ENCODE measurements at regions not wholly inside any gene's neighbourhood (a gene's known extent, or its start where the extent isn't known, plus 50 kb on each side); places are given as distances from the start of the nearest gene placed in this dataset.
A peak's percentile ranks its signal among the peaks of the same experiment; 100 is the strongest.

DNA sequence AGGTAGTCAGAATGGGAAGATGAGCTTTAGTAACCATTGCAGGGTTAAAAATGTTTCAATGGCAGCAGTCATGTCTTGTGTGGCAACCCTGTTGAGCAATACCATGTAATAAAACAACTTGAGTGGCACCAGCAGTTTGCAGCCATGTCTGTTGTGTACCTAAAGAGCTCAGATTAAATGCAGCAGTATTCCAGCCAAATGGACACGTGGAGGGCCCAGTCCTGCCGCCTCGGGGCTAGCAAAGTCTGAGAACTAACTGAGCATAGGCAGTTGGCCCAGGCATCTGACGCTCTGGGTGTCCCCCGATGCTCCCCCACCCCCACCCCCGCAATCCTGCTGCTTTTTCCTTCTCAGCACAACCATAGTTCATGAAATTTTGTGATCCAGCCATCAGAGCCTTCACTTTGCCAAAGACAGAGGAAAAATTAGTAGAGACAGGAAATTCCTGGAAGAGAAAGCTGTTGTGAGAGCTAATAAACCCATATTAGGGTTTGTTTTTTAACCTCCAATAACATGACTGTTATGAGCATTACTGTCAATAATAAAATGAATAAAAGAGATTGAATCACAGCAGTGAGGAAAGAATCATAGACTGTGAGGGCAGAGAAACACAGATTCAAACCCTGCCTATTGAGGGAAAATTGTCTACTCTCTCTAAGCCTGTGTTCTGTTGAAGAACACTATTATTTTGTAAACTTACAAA is 220.6 kb upstream of the RHOBTB1 start:
- H3K9me3 ChIP-seq (ENCODE audit: low read length) = 0 out of 2 replicates have a peak, but pooled peaks cover 8% of the 10 kb centered on the region
- H3K27me3 ChIP-seq (ENCODE audit: control insufficient read depth in 1 of 2, insufficient read depth in 2 of 2, low read length in 2 of 2) = no peaks in the 10 kb centered on the region
- H3K79me2 ChIP-seq (ENCODE audit: insufficient read depth, low read length) = no peaks in the 10 kb centered on the region
- no peak overlapping the region for H3K9ac ChIP-seq (ENCODE audit: insufficient read depth, low read depth, low read length)
- H3K27ac ChIP-seq (ENCODE audit: extremely low read length, insufficient read depth, low read length) = no peak overlapping the region
- ChIA-PET POLR2A (no interaction called here), CTCF (ENCODE audit: low intra/inter-chr PET ratio, low total read pairs) (no interaction called here)
- no peaks in the 10 kb centered on the region for H4K20me1 ChIP-seq (ENCODE audit: insufficient read depth, low read length)
- H3K4me1 ChIP-seq (ENCODE audit: insufficient read depth, low read length) = no peaks in the 10 kb centered on the region
- no peak overlapping the region for H3K4me3 ChIP-seq (replicated peaks in 1 of 3; ENCODE audit: insufficient read depth in 1 of 3, low read depth in 2 of 3, low read length in 3 of 3)
- TF ChIP-seq ZNF652 (CRISPR knock-in tag; IDR thresholded peaks at IDR 0.05; ENCODE audit: borderline replicate concordance, low read depth) = peak; percentile 38; the same call in 1 of the 2 replicates
- TF ChIP-seq ZNF644 (CRISPR knock-in tag; IDR thresholded peaks at IDR 0.05; ENCODE audit: low read depth) = 0 out of 2 replicates have a peak, but pooled peaks have one; percentile 26
- no peak for TF ChIP-seq PAWR (CRISPR knock-in tag; IDR thresholded peaks at IDR 0.05; ENCODE audit: borderline replicate concordance)
- 0 out of 2 replicates have a peak, but pooled peaks have one; percentile 14 for TF ChIP-seq CEBPG (CRISPR knock-in tag; IDR thresholded peaks at IDR 0.05)
- peak; percentile 79 for TF ChIP-seq CEBPB (IDR thresholded peaks at IDR 0.05; ENCODE audit: borderline replicate concordance, low read depth, low read length)
- TF ChIP-seq ZNF749 (CRISPR knock-in tag; IDR thresholded peaks at IDR 0.05; ENCODE audit: borderline replicate concordance) = no peak
- peak overlapping the region; percentile 3; the same call in 1 of the 2 replicates for H3K4me2 ChIP-seq (ENCODE audit: low read depth, low read length)
- intact Hi-C loops (cut with micrococcal nuclease; ENCODE audit: unreplicated experiment) = no loop called here
- ATAC-seq = no peak
- DNase-seq (ENCODE audit: low spot score) = peak; percentile 12
- no TSS peak for BruUV-seq (replicated peaks)
- no peak for FAIRE-seq
- H2AFZ ChIP-seq (ENCODE audit: low read length) = no peak overlapping the region
- no peaks in the 10 kb centered on the region for H3K36me3 ChIP-seq (replicated peaks in 1 of 2; ENCODE audit: control insufficient read depth in 1 of 2, insufficient read depth in 2 of 2, low read length in 2 of 2)
- 9% methylated on average over 6 of the region's 6 CpGs for WGBS (ENCODE audit: low lambda C conversion rate)
- in situ Hi-C loops (cut with HindIII; ENCODE audit: extremely low pct_ligation_motif_present, low pct_unique_long_range_greater_than_20kb) = no loop called here

DNA sequence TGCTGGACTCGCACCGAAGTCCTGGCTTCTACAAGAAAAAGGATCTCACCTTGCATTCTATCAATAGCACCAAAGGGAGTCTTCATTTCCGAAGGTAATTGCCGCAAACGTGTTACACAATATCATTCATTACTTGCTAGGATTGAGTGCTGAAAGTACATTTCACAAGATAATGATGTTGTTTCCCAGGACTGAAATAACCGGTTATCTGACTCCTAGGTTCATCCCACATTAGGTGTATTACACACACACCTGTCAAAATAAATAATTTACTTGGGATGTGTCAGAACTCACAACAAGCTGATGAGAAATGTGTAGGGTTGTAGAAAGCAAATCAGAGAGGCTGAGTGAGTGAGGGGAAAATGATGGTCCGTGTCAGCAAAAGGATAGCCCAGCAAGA is 219.4 kb upstream of the RHOBTB1 start:
- FAIRE-seq = no peak
- WGBS (ENCODE audit: low lambda C conversion rate) = 69% methylated on average over 7 of the region's 7 CpGs
- Histone ChIP-seq H4K20me1 (ENCODE audit: insufficient read depth, low read length) (no peaks in the 10 kb centered on the region), H3K27ac (ENCODE audit: extremely low read length, insufficient read depth, low read length) (no peak overlapping the region), H3K9ac (ENCODE audit: insufficient read depth, low read depth, low read length) (no peak overlapping the region), H3K36me3 (replicated peaks in 1 of 2; ENCODE audit: control insufficient read depth in 1 of 2, insufficient read depth in 2 of 2, low read length in 2 of 2) (no peaks in the 10 kb centered on the region), H3K4me3 (replicated peaks in 1 of 3; ENCODE audit: insufficient read depth in 1 of 3, low read depth in 2 of 3, low read length in 3 of 3) (no peak overlapping the region), H3K79me2 (ENCODE audit: insufficient read depth, low read length) (no peaks in the 10 kb centered on the region), H3K4me1 (ENCODE audit: insufficient read depth, low read length) (no peaks in the 10 kb centered on the region), H3K27me3 (ENCODE audit: control insufficient read depth in 1 of 2, insufficient read depth in 2 of 2, low read length in 2 of 2) (no peaks in the 10 kb centered on the region), H2AFZ (ENCODE audit: low read length) (no peak overlapping the region), H3K4me2 (ENCODE audit: low read depth, low read length) (no peak overlapping the region), H3K9me3 (ENCODE audit: low read length) (0 out of 2 replicates have a peak, but pooled peaks cover 8% of the 10 kb centered on the region)
- ChIA-PET POLR2A (no interaction called here), CTCF (ENCODE audit: low intra/inter-chr PET ratio, low total read pairs) (no interaction called here)
- TF ChIP-seq, protein P1, sequence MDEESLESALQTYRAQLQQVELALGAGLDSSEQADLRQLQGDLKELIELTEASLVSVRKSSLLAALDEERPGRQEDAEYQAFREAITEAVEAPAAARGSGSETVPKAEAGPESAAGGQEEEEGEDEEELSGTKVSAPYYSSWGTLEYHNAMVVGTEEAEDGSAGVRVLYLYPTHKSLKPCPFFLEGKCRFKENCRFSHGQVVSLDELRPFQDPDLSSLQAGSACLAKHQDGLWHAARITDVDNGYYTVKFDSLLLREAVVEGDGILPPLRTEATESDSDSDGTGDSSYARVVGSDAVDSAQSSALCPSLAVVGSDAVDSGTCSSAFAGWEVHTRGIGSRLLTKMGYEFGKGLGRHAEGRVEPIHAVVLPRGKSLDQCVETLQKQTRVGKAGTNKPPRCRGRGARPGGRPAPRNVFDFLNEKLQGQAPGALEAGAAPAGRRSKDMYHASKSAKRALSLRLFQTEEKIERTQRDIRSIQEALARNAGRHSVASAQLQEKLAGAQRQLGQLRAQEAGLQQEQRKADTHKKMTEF (CRISPR knock-in tag; IDR thresholded peaks at IDR 0.05) = no peak
- TF ChIP-seq CEBPB (IDR thresholded peaks at IDR 0.05; ENCODE audit: borderline replicate concordance, low read depth, low read length) = peak; percentile 13; the same call in 1 of the 2 replicates
- no peak for ATAC-seq
- intact Hi-C loops (cut with micrococcal nuclease; ENCODE audit: unreplicated experiment) (no loop called here), in situ Hi-C loops (cut with HindIII; ENCODE audit: extremely low pct_ligation_motif_present, low pct_unique_long_range_greater_than_20kb) (no loop called here)
- no peak for DNase-seq (ENCODE audit: low spot score)
- BruUV-seq (replicated peaks) = no TSS peak
